OCI-LY1 (cell line): ENCODE measurements at regions not wholly inside any gene's neighbourhood (a gene's known extent, or its start where the extent isn't known, plus 50 kb on each side); places are given as distances from the start of the nearest gene placed in this dataset.

Experiments used
- H2AFZ ChIP-seq: fragments of 200-600 bp; sonication (generic), shearing (Covaris generic); 2 replicates; pipeline ENCODE4 v1.6.0; 2014; ENCODE audit warnings: antibody characterized with exemption, mild to moderate bottlenecking, low read length
- H3F3A ChIP-seq: fragments of 200-600 bp; sonication (generic), shearing (Covaris generic); 2 replicates; pipeline ENCODE4 v1.6.0; 2014; ENCODE audit warnings: mild to moderate bottlenecking, antibody characterized with exemption, low read length, moderate library complexity; ENCODE audit not compliant: insufficient read depth
- H3K27ac ChIP-seq: fragments of 200-600 bp; sonication (generic); 2 replicates; pipeline ENCODE4 v1.5.1; 2014; ENCODE audit warnings: low read length, mixed run types, mild to moderate bottlenecking, low read depth; ENCODE audit not compliant: poor library complexity, severe bottlenecking
- H3K27me3 ChIP-seq: fragments of 200-600 bp; sonication (generic); 2 replicates; pipeline ENCODE4 v1.6.0; 2014; ENCODE audit warnings: antibody characterized with exemption, mild to moderate bottlenecking, low read length, moderate library complexity; ENCODE audit not compliant: insufficient read depth
- H3K36me3 ChIP-seq: fragments of 200-600 bp; sonication (generic); 2 replicates; pipeline ENCODE4 v1.6.1; 2014; ENCODE audit warnings: mild to moderate bottlenecking, antibody characterized with exemption, low read length, moderate library complexity, mixed read lengths; ENCODE audit not compliant: insufficient read depth
- H3K4me1 ChIP-seq: fragments of 200-600 bp; sonication (generic); 2 replicates; pipeline ENCODE4 v1.5.1; 2014; ENCODE audit warnings: mild to moderate bottlenecking, low read length, moderate library complexity; ENCODE audit not compliant: insufficient read depth, severe bottlenecking
- H3K4me2 ChIP-seq: fragments of 200-600 bp; sonication (generic), shearing (Covaris generic); 2 replicates; pipeline ENCODE4 v1.6.1; 2014; ENCODE audit warnings: low read length
- H3K4me3 ChIP-seq: fragments of 200-600 bp; sonication (generic); 2 replicates; pipeline ENCODE4 v1.5.1; 2014; ENCODE audit warnings: low read length, low read depth, mild to moderate bottlenecking, mixed read lengths; ENCODE audit not compliant: poor library complexity, severe bottlenecking
- H3K79me2 ChIP-seq: fragments of 200-600 bp; shearing (Covaris generic); 2 replicates; pipeline ENCODE4 v1.6.1; 2016; ENCODE audit warnings: mixed run types, low read length, mixed read lengths; ENCODE audit not compliant: insufficient read depth
- H3K9ac ChIP-seq: fragments of 200-600 bp; sonication (generic), shearing (Covaris generic); 2 replicates; pipeline ENCODE4 v1.6.1; 2014; ENCODE audit warnings: mild to moderate bottlenecking, low read length, mixed read lengths
- H3K9me2 ChIP-seq: fragments of 200-600 bp; sonication (generic), shearing (Covaris generic); 2 replicates; pipeline ENCODE4 v1.6.1; 2014; ENCODE audit warnings: low read depth, mild to moderate bottlenecking, low read length, mixed read lengths
- H3K9me3 ChIP-seq: fragments of 200-600 bp; shearing (Covaris generic); 2 replicates; pipeline ENCODE4 v1.6.1; 2014; ENCODE audit warnings: low read length, mixed read lengths
- H4K20me1 ChIP-seq: fragments of 200-600 bp; sonication (generic), shearing (Covaris generic); 2 replicates; pipeline ENCODE4 v1.6.0; 2016; ENCODE audit warnings: mild to moderate bottlenecking, low read length; ENCODE audit not compliant: insufficient read depth
- CTCF ChIP-seq: fragments of 200-600 bp; sonication (generic), shearing (Covaris generic); IDR thresholded peaks from 2 replicates; pipeline ENCODE4 v1.5.1; 2017; ENCODE audit warnings: mild to moderate bottlenecking, antibody characterized with exemption, low read length, moderate library complexity, mixed read lengths
- EZH2 ChIP-seq: fragments of 200-600 bp; sonication (generic), shearing (Covaris generic); IDR thresholded peaks from 2 replicates; pipeline ENCODE4 v1.8.0; 2017; ENCODE audit warnings: borderline replicate concordance, mixed run types, mild to moderate bottlenecking, antibody characterized with exemption, low read length, moderate library complexity, mixed read lengths

- no peaks in the 10 kb centered on the region for H3K9me3 ChIP-seq
- H3K27ac ChIP-seq: no peak overlapping the region
- H3K9ac ChIP-seq: no peak overlapping the region
- no peaks in the 10 kb centered on the region for H4K20me1 ChIP-seq
- H3K36me3 ChIP-seq: no peaks in the 10 kb centered on the region
- no peaks in the 10 kb centered on the region for H3K9me2 ChIP-seq
- TF ChIP-seq CTCF: no peak
- TF ChIP-seq EZH2: no peak
- H3K79me2 ChIP-seq: no peaks in the 10 kb centered on the region
- H3K4me1 ChIP-seq: no peaks in the 10 kb centered on the region
- H2AFZ ChIP-seq: no peak overlapping the region
- no peak overlapping the region for H3K4me2 ChIP-seq
- no peak overlapping the region for H3K4me3 ChIP-seq
- H3F3A ChIP-seq: no peaks in the 10 kb centered on the region
- no peaks in the 10 kb centered on the region for H3K27me3 ChIP-seq
Measured at GRCh38 chr4:137635601-137636000, 103.3 kb upstream of the PCDH18 start.

GRCh38 chr4:137635108-137635507 is 102.8 kb upstream of the PCDH18 start:
- Histone ChIP-seq H3K4me1 (no peaks in the 10 kb centered on the region), H3K9me2 (no peaks in the 10 kb centered on the region), H3K9me3 (no peaks in the 10 kb centered on the region), H4K20me1 (no peaks in the 10 kb centered on the region), H3F3A (no peaks in the 10 kb centered on the region), H3K79me2 (no peaks in the 10 kb centered on the region), H3K9ac (no peak overlapping the region), H3K27ac (no peak overlapping the region), H2AFZ (no peak overlapping the region), H3K27me3 (no peaks in the 10 kb centered on the region), H3K4me3 (no peak overlapping the region), H3K36me3 (no peaks in the 10 kb centered on the region), H3K4me2 (no peak overlapping the region)
- TF ChIP-seq CTCF (no peak), EZH2 (no peak)

GRCh38 chr4:137632842-137633241 is 100.5 kb upstream of the PCDH18 start:
- Histone ChIP-seq H3K9me2 (no peaks in the 10 kb centered on the region), H3K4me3 (no peak overlapping the region), H3K4me2 (no peak overlapping the region), H3K27ac (no peak overlapping the region), H2AFZ (no peak overlapping the region), H3K9ac (no peak overlapping the region), H3K4me1 (no peaks in the 10 kb centered on the region), H3K9me3 (no peaks in the 10 kb centered on the region), H3K36me3 (no peaks in the 10 kb centered on the region), H3F3A (no peaks in the 10 kb centered on the region), H3K79me2 (no peaks in the 10 kb centered on the region), H4K20me1 (no peaks in the 10 kb centered on the region), H3K27me3 (no peaks in the 10 kb centered on the region)
- no peak for TF ChIP-seq CTCF
- no peak for TF ChIP-seq EZH2
